Calu3 (cell line): ENCODE measurements at regions not wholly inside any gene's neighbourhood (a gene's known extent, or its start where the extent isn't known, plus 50 kb on each side); places are given as distances from the start of the nearest gene placed in this dataset.

Experiments
- BruUV-seq: library from RNA; stranded (reverse); fragments of 400-500 nt; replicated peaks from 2 replicates; lab custom pipeline; 2021; lab: Mats Ljungman, UMichigan
- CTCF ChIA-PET: fragments of 300-600 bp; sonication (Branson Sonifier 250); formaldehyde crosslinking; loops from one replicate; lab custom pipeline; 2022; ENCODE audit warnings: antibody characterized with exemption; lab: Charles Lee
- DNase-seq: peaks from one replicate; pipeline ENCODE4 v3.0.0; 2022
- H3K27ac Mint-ChIP-seq: one replicate; pipeline ENCODE4 v1.8.0; 2022; ENCODE audit warnings: mixed read lengths; ENCODE audit not compliant: unreplicated experiment
- H3K27me3 Mint-ChIP-seq: one replicate; pipeline ENCODE4 v1.8.0; 2022; ENCODE audit warnings: mixed read lengths; ENCODE audit not compliant: unreplicated experiment
- H3K36me3 Mint-ChIP-seq: one replicate; pipeline ENCODE4 v1.8.0; 2022; ENCODE audit warnings: mild to moderate bottlenecking, moderate library complexity, mixed read lengths; ENCODE audit not compliant: insufficient read depth, unreplicated experiment
- H3K4me1 Mint-ChIP-seq: one replicate; pipeline ENCODE4 v1.8.0; 2022; ENCODE audit warnings: mild to moderate bottlenecking, low read depth, mixed read lengths; ENCODE audit not compliant: unreplicated experiment
- H3K4me3 Mint-ChIP-seq: one replicate; pipeline ENCODE4 v1.8.0; 2022; ENCODE audit warnings: mild to moderate bottlenecking, low read depth, moderate library complexity, mixed read lengths; ENCODE audit not compliant: unreplicated experiment
- H3K9me3 Mint-ChIP-seq: one replicate; pipeline ENCODE4 v1.8.0; 2022; ENCODE audit warnings: low read depth, mixed read lengths; ENCODE audit not compliant: unreplicated experiment
- intact Hi-C: fragments of 100-400 bp; cut with micrococcal nuclease; formaldehyde crosslinking; loops from one replicate; pipeline ENCODE4 v1.10.0; 2022; ENCODE audit not compliant: unreplicated experiment
- TF ChIP-seq, protein P1 (sequence below): fragments of 200-600 bp; IDR thresholded peaks from one replicate; pipeline ENCODE4 v1.8.0; 2022; ENCODE audit warnings: antibody characterized with exemption; ENCODE audit not compliant: unreplicated experiment

DNA sequence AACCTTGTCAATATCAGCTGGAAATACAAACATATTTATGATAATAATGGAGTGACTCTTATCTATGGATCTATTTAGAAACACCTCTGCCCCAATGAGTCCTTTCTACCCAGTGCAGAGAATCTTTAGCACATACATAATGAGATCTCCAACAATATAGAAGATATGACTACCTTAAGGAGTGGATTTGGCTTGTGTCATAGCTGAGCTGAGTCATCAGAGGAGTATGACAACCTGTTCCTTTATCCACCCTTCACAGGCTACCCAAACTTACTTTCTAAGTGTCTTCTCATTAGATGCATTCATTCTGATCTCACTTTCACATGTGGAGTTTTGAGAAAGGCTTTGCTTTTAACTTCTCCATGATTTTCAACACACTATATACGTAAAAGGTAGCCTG, 1218.9 kb downstream of the DSC3 start:
- DNase-seq: no peak
- intact Hi-C loops: no loop called here

DNA sequence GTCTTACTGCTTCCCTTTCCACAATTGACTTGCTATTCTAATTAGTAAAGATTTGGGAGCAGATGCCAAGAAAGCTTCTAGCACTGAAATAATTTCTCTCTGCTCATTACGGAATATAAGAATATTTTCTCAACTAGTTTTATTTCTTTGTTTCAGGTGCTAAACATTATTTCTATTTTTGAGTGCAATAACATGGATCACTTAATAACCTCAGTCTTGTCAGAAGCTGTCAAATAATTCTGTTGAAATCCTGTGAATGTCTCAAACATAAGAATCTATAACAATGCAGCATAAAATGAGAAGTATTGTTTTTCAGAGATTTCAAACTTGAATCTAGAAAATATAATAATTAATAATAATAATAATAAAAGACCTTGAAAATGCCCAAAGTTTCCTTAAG, 1221.0 kb downstream of the DSC3 start:
- intact Hi-C loops: no loop called here
- H3K36me3 Mint-ChIP-seq: no peaks in the 10 kb centered on the region
- no TSS peak for BruUV-seq
- no peaks in the 10 kb centered on the region for H3K27me3 Mint-ChIP-seq
- TF ChIP-seq, protein P1, sequence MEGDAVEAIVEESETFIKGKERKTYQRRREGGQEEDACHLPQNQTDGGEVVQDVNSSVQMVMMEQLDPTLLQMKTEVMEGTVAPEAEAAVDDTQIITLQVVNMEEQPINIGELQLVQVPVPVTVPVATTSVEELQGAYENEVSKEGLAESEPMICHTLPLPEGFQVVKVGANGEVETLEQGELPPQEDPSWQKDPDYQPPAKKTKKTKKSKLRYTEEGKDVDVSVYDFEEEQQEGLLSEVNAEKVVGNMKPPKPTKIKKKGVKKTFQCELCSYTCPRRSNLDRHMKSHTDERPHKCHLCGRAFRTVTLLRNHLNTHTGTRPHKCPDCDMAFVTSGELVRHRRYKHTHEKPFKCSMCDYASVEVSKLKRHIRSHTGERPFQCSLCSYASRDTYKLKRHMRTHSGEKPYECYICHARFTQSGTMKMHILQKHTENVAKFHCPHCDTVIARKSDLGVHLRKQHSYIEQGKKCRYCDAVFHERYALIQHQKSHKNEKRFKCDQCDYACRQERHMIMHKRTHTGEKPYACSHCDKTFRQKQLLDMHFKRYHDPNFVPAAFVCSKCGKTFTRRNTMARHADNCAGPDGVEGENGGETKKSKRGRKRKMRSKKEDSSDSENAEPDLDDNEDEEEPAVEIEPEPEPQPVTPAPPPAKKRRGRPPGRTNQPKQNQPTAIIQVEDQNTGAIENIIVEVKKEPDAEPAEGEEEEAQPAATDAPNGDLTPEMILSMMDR: no peak
- peaks cover 2% of the 10 kb centered on the region for H3K9me3 Mint-ChIP-seq
- DNase-seq: no peak
- H3K4me3 Mint-ChIP-seq: no peak overlapping the region
- H3K27ac Mint-ChIP-seq: no peak overlapping the region
- CTCF ChIA-PET: no interaction called here
- no peaks in the 10 kb centered on the region for H3K4me1 Mint-ChIP-seq

More for the DNA sequence above, 1218.9 kb downstream of the DSC3 start:
- H3K27ac Mint-ChIP-seq: no peak overlapping the region
- CTCF ChIA-PET: no interaction called here
- H3K4me1 Mint-ChIP-seq: no peaks in the 10 kb centered on the region
- no peak overlapping the region for H3K4me3 Mint-ChIP-seq
- H3K36me3 Mint-ChIP-seq: no peaks in the 10 kb centered on the region
- peaks cover 5% of the 10 kb centered on the region for H3K9me3 Mint-ChIP-seq
- no peaks in the 10 kb centered on the region for H3K27me3 Mint-ChIP-seq
- BruUV-seq: no TSS peak
- TF ChIP-seq, protein P1: no peak

DNA sequence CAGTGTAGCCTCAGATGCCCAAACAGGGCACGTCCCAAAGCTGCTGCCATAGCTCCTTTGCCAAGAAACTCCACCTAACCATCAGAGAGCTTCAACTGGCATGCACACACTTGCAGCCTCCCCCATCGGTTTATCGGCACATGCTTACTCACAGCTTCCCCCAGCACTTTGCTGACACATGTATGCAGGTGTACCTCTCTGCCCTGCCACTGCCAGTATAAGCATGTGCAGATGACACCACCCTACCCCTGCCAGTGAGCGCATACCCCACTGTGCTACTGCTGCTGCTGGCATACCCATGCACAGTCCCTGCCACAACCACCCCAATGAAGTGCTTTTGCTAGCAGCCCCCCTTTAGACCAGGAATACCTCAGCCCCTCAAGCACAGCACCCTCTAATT, 1231.0 kb downstream of the DSC3 start:
- no peak for DNase-seq
- CTCF ChIA-PET: no interaction called here
- Mint-ChIP-seq H3K27me3 (no peaks in the 10 kb centered on the region), H3K27ac (no peak overlapping the region), H3K4me1 (no peaks in the 10 kb centered on the region), H3K4me3 (no peak overlapping the region), H3K9me3 (no peaks in the 10 kb centered on the region), H3K36me3 (no peaks in the 10 kb centered on the region)
- BruUV-seq: no TSS peak
- TF ChIP-seq, protein P1: no peak
- intact Hi-C loops: no loop called here

DNA sequence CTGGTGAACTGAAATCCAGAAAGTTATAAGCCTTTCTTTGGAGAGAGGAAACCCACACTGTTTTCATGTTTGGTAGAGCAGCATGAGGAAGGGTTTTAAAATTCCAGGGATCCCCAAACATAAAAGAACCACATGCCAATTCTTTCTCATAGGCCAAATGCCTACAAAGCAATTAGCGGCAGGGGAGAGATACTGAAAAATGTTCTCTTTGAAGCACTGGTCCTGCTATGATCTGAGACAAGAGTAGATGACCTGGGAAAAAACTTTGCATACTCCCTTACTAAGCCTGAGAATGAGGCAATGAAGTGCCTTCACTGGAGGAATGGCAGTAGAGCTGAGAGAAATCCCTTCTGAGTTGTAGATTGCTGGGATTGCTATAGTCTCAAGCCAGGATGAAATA, 1261.7 kb downstream of the DSC3 start:
- no peak for DNase-seq
- Mint-ChIP-seq H3K9me3 (no peaks in the 10 kb centered on the region), H3K4me1 (no peaks in the 10 kb centered on the region), H3K36me3 (no peaks in the 10 kb centered on the region), H3K27me3 (no peaks in the 10 kb centered on the region), H3K4me3 (no peak overlapping the region), H3K27ac (no peak overlapping the region)
- CTCF ChIA-PET: interaction anchor here (0.6 kb wide), 1 partner anchor 21 kb away, joined by 3 read pairs; no protein-coding TSS in a partner anchor
- TF ChIP-seq, protein P1: no peak
- BruUV-seq: no TSS peak
- intact Hi-C loops: no loop called here
